ENCODE measurements at regions not wholly inside any gene's neighbourhood (a gene's known extent, or its start where the extent isn't known, plus 50 kb on each side); places are given as distances from the start of the nearest gene placed in this dataset.

DNA sequence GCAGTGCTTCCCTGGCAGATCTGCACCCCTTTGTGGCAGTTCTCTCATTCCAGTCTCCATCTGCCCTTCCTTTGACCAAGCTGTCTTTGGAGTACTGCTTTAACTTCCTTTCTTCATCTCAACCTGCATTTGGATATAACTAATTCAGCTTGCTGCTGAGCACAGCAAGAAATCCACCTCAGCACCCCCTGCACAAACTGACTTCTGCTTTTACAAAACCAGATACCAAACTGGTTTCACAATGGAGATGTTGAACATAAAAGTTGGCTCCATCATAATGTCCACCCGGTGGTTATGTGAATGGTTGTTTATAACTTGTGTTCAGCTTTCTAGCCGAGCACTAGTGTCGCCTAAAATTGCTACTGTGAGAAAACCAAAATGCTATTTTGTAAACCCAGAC lies 341.1 kb upstream of the SEMA6D start:
- no peak for DNase-seq (ENCODE audit: low spot score)

DNA sequence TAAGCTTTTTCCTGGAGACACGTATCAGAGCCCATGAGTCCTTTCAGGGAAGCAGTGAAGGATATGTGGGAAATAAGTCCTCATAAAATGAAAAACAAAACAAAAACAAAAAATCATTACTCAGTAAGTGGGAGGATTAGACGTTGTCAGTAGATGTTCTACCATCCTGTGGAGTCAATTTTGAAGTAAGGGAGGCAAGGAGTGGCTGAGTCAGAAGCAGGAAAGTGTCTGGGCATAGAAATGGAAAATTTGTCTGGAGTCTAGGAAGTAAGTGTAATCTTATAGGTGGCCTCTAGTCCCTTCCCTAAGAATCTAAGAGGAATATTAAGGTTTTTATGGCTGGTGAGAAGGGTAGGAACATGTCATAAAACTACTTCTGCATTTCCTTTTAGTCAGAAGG lies 339.8 kb upstream of the SEMA6D start:
- no peak for DNase-seq (ENCODE audit: low spot score)

DNA sequence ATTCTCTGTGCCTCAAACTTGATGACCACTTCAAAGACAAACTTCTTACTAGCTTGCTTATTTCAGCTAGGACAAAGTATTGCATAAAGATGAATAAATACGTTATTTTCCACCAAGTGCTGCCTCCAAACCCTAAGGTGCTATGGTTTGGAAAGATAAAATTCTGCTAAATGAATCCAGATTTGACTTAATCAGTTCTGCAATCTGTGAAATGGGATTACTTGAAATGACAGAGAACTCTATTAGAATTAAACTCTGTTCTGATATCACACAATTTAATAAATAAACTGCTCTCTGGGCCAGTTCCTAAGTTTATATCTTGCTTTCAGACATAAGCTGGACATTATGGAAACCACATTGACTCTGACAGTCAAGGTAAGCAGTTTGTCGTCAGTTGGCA lies 338.8 kb upstream of the SEMA6D start:
- DNase-seq (ENCODE audit: low spot score) = no peak

DNA sequence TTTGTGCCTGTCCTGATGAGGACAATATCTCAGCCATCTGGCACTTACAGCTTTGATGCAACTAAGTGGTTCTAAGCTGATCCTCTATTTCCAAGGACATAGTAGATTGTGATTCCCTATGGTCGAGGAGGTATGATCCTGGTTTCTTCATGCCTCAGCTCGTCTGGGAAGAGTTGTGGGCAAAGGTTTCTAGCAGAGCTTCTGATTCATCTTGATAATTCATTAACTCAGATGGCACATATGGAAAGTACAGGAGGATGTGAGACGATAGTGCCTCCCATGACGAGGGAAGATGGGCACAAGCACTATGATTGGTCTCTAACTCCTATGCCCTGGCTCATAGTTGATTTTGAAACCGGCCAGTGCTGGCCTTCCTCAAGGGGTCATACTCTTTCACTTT lies 334.2 kb upstream of the SEMA6D start:
- no peak for DNase-seq (ENCODE audit: low spot score)

DNA sequence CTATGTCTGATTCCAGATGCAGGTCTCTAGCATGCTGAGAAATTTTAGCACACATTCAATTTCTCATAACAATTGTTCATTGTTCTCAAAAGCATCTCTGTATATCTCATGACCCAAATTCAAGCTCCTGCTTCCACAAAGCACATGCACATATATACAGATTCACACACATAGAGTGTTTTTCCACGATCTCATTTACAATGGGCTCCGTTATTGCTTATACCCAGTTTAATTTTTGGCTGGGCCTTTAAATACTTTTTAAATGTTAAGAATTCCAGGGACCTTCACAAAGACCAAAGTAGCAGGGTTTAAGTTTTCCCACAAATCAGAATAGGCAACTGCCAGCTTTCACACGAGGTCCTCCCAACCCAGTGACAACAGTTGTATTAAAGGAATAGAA lies 333.5 kb upstream of the SEMA6D start:
- DNase-seq (ENCODE audit: low spot score) = no peak

DNA sequence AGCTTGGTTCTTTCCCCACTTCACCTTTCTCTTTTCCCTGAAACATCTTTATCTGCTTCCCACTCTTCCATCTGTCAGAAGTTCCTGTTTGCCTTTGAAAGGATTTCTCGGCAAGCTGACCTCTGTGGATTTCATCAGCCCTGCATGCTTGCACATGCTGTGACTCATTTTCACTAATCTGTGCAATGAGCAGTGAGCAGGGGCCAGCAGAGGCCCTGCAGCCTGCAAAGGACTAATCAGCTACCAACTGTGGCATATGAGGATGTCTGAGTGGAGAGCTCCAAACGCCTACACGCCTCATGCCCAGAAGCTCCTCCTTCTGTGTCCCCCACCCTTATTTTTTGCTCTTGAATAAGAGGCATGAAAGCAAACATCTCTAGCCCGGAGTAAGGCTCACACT lies 333.0 kb upstream of the SEMA6D start:
- DNase-seq (ENCODE audit: low spot score) = no peak

DNA sequence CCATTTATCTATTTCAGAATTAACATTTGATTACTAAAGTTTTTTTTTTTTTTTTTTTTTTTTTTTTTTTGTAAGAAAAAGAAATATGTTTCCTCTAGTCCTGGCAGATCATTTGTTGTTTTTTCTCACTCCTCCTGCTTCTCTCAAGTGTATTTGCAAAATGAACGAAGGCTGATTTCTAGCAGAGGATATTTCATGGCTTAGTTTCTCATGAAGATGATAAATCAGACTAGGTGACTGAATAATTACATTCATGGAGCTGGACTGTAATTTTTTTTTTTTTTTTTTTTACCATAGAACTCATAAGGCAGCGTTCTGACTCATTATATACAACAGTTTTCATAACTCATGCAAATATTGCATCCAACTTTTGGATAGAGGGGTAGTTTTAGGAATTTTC lies 332.5 kb upstream of the SEMA6D start:
- DNase-seq (ENCODE audit: low spot score) = no peak

DNA sequence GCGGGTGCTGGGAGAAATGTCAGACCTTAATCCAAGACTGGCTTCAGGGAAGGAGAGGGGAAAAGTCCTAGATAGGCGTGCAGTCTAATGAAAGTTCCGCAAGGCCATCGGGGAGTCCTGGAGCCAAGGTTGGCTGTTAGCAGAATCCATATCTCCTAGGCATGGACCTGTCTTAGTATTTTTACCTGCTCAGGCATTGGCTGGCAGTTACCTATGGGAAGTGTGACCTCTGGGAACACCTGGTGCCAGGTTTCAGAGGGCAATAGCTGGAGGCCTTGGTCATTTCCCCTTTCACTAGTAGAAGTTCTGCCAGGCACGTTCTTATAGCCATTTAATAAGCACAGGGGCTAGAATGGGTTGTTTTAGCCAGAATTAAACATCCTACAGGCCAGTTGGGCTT lies 330.8 kb upstream of the SEMA6D start:
- DNase-seq (ENCODE audit: low spot score) = no peak

DNA sequence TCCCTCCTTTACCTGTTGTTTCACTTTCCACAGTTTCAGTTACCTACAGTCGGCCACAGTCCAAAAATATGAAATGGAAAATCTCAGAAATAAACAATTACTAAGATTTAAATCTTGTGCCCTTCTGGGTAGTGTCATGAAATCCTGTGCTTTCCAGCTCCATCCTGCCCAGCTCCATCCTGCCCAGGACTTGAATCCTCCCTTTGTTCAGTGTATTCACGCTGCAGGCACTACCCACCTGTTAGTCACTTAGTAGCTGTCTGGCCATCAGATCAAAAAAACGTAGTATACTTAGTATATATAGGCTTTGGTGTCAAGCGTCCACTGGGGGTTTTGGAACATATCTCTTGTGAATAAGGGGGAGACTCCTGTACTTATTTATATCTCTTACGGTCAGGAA lies 329.0 kb upstream of the SEMA6D start:
- DNase-seq (ENCODE audit: low spot score) = no peak

DNA sequence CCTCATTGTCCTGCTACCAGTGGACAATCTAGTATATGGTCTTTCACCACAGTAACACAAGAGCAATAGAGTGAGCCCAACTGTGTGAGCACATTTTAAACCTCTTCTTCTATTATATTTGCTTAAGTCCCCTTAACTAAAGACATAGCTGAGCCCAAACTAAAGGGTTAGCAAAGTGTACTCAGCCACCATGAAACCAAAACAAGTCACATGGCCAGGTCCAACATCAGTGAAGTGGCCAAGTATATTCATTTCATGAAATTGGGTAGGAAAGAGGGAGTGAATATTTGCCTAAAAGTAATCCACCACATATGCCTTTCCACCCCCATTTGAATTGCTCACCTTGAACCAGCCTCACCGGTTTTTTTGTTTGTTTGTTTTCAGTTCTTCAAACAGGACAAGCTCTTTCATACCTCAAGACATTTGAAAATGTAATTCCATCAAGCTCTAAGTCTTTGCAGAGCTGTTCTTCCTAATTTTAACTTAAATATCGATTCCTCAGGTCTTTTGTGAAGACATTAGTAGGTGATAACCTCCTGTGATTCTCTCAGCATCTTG lies 327.0 kb upstream of the SEMA6D start:
- DNase-seq (ENCODE audit: low spot score) = no peak

DNA sequence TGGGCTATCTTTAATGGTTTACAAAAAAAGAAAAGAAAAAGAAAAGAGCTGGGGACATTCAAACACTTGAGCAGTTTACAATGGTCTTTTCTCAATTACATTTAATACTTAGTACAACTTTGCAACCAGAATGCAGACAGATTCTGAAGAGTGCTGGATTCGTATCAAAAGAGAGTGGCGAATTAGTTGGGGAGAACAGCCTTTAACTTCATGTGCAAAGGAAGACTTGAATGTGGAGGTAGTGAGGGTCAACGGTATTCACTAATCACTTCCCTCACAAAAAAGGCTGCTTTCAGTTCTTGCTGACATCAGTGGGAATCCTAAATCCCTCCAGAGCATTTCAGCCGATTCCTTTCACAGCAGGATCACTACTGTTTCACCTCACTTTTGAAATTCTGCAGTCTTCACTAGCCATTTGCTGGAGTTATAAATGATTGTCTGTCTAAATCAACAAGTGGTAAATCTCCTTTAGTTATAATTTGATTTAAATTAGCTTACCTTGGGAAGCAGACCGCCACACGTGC lies 323.0 kb upstream of the SEMA6D start:
- DNase-seq (ENCODE audit: low spot score) = no peak

DNA sequence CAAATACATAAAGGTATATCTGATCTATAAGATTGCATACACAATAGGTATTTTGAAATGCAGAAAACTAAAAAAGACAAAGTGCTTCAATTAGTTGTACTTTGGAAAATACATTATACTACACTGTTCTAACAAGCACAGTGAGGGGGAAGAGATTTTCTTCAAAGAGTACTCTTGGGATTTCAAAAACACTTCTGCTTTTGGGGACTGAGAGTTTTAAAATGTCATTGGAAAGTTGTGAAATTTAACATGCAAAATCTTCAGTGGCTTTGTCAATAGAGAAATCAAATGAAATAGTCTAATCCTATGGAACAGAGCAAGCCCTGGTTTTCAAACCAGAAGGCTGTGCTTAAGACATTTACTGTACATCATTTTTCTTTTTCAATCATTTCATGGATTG lies 322.2 kb upstream of the SEMA6D start:
- DNase-seq (ENCODE audit: low spot score) = no peak

DNA sequence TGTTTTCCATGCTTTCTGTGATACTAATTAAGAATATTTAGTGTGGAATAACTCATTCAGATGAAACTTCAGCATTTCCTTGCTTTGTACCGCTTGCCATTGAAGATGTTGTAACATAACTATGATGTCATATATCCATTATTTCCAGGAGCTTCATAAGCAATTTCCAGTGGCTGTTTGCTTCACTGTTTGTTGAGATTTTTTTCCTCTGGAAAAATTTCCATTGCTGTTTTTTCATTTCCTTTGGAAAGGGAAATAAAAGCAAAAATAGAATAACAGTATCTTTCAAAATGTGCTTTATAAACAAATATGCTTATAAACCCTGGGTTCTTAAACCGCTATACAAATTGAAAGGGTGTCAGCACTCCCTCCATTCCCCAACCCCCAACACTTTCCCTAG lies 319.6 kb upstream of the SEMA6D start:
- DNase-seq (ENCODE audit: low spot score) = no peak

DNA sequence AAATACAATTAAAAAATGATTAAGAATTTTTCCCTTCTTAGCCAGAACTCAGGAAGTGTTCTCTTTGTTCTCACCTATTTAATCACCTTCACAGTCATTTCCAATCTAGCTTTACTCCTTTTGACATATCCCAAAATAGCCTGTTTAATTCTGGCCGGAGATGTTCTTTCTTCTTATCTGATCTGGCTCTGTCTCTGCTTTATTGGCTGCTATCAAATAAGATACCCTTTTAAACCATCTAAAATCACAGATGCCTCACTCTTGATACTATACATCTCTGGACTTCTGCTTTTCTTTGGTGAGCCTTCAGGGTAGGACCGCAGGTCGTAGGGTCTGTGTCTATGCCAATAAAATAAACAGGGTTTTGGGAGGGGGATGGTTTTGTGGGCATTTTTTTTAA lies 319.2 kb upstream of the SEMA6D start:
- no peak for DNase-seq (ENCODE audit: low spot score)

DNA sequence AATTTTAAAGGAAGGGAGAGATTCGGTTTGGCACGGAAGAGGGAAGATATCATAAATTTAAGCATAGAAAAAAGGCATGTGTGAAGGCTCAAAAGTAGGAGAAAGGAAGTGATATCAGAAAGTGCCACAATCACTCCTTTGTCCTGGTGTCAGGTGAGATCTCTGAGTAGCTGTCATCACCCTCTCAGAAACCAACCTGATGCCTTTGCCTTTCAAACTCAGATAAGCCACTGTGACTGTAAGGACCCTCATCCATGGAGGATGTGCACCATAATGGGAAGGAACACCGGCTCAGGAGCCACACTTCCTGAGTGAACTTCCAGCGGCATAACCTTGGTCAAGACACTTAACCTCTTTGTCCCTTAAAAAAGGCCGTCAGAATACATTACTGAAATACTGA lies 318.7 kb upstream of the SEMA6D start:
- no peak for DNase-seq (ENCODE audit: low spot score)

DNA sequence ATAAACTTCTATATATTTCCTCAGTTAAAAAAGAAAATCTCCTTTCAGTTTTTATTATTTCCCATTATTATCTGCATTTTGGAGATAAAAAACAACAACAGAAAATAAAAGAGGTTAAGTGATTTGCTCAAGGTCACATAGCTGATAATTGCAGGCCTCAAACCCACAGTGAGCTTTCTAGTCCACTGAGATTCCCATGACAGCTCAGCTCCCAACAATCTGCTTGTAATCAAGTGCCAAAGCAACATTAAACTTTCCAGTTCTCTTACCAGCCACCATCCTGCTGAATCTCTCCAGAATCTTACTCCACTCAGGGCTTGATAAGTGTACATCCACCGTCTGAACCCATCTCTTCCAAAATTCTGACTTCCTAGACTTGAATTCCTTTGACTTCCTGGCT lies 318.2 kb upstream of the SEMA6D start:
- no peak for DNase-seq (ENCODE audit: low spot score)

DNA sequence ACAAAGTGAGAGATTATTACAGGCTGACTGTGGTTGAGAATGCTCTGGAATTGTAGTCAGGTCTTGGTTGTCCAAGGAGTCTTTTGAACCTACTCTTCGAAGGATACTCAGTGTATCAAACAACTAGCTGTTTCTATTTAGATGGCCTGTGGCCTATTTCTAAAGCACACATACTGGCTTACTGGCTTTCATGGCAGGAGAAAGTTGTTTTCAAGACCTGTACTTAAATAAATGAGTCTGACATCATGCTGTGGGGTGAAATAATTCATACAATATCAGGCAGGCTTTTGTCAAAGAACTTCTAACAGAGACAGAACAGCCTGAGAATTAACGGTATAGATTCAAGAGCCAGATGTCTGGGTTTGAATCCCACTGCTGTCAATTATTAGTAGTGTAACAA lies 316.7 kb upstream of the SEMA6D start:
- no peak for DNase-seq (ENCODE audit: low spot score)

DNA sequence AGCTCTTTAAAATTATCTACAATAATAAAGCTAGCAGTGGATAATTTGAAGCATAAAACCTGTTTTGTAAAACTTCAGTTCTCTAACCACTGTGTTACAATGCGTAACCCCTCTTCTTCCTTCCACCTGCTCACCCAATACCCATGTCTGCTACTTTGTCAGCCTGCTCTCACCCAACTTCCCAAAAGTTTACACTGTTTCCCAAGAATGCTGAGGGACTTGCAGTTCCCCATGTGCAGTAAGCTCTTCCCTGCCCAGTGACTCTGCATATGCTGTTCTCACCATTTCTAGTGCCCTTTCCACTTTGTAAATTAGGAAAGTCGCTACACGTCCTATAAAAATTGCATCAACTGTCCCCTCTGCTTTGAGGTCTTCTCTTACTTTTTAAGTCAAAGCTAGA lies 315.9 kb upstream of the SEMA6D start:
- DNase-seq (ENCODE audit: low spot score) = no peak

DNA sequence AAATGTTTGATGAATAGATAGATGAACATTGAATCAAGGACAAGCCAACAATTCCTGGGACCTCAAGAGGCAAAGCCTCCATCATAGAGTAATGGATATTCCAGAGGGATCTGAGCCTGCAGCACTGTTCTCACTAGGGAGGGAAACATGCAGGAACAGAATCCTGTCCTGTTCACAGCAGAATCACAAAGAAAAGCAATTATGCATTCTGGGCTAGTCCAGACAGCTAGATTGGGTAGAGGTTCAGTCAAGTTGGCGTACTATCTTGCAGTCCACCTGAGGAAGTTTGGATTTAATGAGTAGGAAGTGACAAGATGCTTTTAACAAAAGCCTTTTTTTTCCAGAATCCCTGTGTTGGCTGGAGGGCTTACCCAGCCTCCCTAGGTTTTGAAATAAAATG lies 314.5 kb upstream of the SEMA6D start:
- DNase-seq (ENCODE audit: low spot score) = no peak

DNA sequence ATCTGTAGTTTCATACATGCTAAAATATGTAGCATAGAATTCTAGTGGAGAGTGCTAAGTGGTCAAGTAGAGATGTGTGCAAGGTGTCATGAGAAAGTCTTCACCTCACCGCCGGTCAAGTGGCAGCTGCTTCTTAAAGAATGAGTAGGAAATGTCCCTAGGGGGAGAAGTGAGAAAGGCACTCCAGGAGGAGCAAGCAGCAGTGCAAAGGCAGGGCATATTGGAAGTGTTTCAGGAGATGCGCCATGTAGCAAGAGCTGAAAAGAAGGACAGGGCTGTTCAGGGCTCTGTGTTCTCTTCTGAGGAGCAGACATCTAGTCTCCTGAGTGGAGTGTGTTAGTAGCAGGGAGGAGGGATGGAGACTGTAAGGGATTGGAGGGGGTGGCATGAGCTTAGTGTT lies 312.4 kb upstream of the SEMA6D start:
- no peak for DNase-seq (ENCODE audit: low spot score)

DNA sequence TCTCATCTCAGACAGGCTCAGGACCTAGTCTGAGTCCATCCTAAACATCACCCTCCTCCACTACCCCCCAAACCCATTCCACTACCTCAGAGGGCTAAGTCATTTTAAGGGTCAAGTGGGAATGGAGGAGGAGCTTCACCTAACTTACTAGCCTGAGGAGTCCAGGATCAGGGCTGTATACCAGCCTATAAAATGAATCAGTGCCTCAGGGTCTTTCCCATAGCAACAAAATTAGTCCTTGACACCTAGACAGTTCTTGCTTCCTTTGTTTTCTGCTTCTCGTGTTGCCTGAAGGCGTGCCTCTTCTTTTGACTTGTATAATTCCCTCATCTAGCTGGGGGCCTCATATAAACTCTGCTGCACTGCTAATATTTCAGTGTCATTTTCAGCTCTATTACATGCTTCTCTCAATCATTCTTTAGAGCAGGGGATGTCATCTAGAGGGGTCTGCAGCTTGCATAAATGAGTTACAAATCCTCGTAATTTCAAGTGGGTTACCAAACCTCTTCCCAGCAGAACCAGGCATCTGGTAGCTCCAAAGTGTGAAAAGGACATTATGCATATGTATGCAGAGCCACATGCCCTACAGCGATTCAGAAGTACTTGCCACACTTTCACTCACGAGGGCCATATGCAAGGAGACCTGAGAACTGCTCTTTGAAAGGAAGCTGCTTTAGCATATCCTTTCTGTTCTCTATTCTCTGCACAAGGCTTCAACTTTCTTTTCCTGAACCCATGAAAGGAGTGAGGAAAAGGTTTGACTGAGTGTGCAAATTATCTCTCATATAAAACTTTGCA lies 311.7 kb upstream of the SEMA6D start:
- DNase-seq (ENCODE audit: low spot score) = no peak

DNA sequence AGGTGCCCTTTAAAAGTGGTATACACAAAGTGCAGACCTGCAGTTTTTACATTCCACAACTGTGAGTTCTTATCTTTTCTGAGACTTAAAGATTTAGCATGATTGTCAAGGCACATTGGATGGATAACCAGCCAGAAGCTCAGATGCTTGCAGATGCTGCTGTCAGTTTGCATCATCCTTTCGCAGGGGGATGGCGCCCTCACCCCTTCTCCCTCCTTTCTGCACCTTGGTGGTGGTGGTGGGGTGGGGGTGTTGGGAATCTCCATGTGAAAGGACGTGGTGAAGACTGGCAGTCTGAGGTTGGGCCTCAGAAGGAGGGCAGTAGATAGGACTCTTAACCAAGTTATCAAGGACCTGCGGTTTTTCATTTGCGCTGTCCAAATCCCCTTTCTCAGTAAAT lies 309.6 kb upstream of the SEMA6D start:
- no peak for DNase-seq (ENCODE audit: low spot score)

DNA sequence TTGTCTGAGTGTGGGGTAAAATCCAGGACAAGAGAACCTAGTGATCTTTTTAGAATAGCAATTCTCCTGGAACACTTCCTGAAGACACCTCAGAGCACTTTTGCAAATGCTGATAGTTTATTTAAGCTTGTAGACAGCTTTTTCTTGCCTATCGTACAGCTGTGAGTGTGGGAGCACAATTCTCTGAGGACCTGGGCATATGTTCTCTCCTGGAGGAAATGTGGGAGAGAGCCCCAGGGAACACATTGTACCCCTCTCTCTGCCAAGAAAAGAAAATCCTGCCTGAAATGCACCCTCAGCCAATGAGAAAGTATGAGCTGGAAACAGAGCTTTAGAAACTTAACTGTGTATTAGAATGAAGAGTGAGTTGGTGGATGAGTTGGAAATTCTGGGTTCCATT lies 308.3 kb upstream of the SEMA6D start:
- no peak for DNase-seq (ENCODE audit: low spot score)

DNA sequence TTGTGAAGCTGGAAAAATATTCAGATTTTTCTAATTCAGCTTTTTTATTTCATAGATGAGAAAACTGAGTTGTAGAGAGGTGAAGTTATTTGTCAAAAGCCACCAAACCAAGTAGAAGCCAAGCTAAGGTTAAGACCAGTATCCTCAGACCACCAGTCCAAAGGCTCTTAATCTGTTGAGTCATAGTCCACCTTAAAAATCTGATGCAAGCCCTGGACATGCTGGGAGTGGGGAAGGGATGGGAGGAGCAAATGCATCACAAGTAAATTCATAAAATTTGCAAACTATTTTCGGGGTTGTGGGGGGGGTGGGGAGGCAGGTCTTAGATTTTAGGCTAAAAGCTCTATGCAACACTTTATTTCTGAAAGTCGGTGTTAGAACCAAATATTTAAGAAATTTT lies 307.7 kb upstream of the SEMA6D start:
- DNase-seq (ENCODE audit: low spot score) = no peak

All from CD4-positive, alpha-beta T cell treated with Interleukin-6 at 100 ng/mL for 8 hours (primary cell).